Pons (tissue), 1 donor: ENCODE measurements at regions not wholly inside any gene's neighbourhood (a gene's known extent, or its start where the extent isn't known, plus 50 kb on each side); places are given as distances from the start of the nearest gene placed in this dataset.

Experiments
- DNase-seq: peaks from one replicate; pipeline ENCODE4 v3.0.0-alpha.2; 2016; ENCODE audit warnings: low spot score

- no peak for DNase-seq
Observed at GRCh38 chr5:32503261-32503660, 58.7 kb upstream of the ZFR start.

- DNase-seq: no peak
Observed at GRCh38 chr5:32501071-32502002, 56.8 kb upstream of the ZFR start.

- no peak for DNase-seq
Observed at GRCh38 chr5:32500181-32500580, 55.6 kb upstream of the ZFR start.

- no peak for DNase-seq
Observed at GRCh38 chr5:32499261-32499660, 54.7 kb upstream of the ZFR start.

GRCh38 chr5:32498484-32498883 is 53.9 kb upstream of the ZFR start:
- DNase-seq: no peak

- DNase-seq: no peak
Observed at GRCh38 chr5:32496104-32496503, 51.6 kb upstream of the ZFR start.

GRCh38 chr5:32494827-32495226 is 50.3 kb upstream of the ZFR start:
- DNase-seq: no peak
